Stimulated activated CD4-positive, alpha-beta T cell treated with anti-CD3 and anti-CD28 coated beads, TNF-alpha, amount 100 ng/mL, for 1 hour (primary cell): ENCODE measurements at regions not wholly inside any gene's neighbourhood (a gene's known extent, or its start where the extent isn't known, plus 50 kb on each side); places are given as distances from the start of the nearest gene placed in this dataset.
"Not testable (repeated sequence)": the region's sequence is repeated elsewhere in the genome, so short reads cannot be mapped to it uniquely, and the experiment has no call there.

Experiments used
- DNase-seq, 3 donors: peaks; one replicate each; pipeline ENCODE4 v3.0.0-alpha.2; 2020; ENCODE audit warnings: low read depth in 3 of 3, low spot score in 1 of 3

DNA sequence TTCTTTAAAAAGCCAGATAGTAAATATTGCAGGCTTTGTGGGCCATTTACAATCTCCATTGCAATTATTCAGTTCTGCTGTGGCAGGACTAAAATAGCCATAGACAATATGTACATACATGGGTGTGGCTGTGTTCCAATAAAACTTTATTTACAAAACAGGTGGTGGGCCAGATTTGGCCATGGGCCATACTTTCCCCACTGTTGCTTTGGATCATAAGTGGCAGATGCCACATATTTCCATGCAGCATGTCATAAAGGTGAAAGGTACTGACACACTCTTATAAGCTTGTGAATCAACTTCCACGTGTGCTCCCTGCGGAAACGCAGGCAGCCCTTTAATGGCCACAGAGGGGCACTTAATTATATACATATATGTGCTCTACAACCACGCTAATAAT, 244.4 kb upstream of the FOXN3 start:
- no peak for DNase-seq

DNA sequence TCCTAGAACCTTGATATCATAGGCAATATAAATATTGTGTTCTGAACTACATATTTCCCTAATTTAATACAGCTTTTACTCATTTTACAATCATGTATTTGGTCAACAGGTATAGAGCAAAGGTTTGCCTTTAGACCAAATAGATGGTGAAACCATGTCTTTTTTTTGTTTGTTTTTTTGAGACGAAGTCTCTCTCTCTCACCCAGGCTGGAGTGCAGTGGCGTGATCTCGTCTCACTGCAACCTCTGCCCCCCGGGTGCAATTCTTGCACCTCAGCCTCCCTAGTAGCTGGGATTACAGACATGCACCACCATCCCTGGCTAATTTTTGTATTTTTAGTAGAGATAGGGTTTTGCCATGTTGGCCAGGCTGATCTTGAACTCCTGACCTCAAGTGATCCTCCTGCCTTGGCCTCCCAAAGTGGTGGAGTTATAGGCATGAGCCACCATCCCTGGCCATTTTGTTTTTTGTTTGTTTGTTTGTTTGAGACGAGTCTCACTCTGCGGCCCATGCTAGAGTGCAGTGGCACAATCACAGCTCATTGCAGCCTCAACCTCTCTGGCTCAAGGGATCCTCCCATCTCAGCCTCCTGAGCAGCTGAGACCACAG, 243.7 kb upstream of the FOXN3 start:
- DNase-seq, result not testable (repeated sequence)

DNA sequence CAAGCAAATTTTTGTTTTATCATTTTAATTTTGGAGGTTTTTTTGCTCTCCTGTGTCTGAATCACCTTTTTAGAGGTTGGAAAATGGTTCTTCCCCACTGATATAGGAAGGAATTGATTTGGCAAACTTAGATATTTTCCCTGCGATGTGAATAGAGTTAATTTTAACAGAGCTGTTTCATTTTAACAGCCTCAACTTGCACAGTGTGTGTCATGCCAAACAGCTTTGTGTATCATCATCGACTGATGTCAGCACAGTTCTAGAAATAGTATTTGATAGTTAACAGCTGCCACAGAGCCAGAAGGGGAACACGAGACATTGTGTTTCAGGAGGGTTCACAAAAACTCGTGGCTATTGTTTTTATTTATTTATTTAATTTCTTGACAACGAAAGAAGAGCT, 243.1 kb upstream of the FOXN3 start:
- DNase-seq, result no peak

DNA sequence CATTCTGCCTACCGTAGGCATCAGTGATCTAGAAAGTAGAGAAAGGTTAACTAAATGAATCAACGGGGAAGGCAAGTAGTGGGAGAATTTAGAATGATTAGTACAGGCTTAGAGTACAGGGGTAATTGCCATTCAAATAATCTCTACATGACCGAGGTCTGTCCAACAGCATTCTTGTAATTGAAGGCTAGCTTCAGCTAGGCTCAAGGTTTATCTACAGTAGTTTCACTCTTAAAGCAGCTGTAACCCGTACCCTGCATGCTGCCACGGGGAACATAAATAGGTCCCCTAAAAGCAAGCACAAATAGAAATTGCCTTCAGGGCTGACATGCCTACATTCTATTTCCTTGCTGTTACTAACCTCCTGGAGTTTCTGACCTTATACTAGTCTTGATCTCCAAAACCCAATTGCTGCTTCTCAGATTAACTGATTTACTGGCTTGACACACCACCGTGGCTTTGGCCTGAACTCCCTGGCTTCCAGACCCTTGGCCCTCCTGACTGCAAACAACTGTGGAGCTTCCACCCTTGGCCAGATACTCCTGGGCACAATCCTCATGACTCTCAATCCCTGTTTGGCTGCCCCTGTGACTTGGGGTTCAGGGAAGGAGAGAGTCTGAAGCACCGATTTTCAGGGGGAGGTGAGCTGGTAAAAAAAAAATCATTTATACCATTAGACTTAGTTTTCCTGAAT, 242.1 kb upstream of the FOXN3 start:
- DNase-seq, result no peak

DNA sequence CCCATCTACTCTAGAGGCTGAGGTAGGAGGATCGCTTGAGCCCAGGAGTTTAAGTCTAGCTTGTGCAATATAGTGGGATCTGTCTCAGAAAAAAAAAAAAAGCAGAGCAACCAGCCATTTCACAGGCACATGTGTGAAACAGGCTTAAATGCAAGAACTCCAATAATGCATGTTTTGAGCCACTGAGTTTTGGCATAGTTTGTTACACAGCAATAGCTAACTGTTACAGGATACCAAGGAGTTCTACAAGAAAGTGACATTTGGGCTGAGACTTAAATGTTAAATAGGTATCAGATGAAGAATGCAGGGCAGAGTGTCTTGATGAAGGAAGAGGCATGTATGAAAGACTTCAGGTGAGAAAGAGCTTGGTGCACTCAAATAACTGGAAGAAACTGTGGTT, 240.0 kb upstream of the FOXN3 start:
- no peak for DNase-seq

DNA sequence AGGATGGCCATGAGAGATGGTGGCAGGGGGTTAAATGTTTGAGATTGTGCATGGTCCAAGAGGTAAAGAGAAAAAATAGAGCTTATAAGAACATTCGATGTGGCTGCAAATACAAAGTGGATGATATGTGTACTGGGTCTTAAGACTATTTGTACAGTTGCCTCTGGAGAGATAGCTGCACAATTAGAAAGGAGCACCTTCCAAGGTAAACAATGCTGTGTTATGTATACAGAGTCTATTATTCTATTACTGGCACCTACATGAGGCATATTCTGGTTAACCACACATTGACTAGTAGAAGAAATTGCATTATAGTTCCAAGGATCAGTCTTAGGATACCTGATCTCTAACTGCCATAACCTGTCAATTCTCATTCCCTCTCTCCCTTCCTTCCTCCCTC, 238.0 kb upstream of the FOXN3 start:
- no peak for DNase-seq

DNA sequence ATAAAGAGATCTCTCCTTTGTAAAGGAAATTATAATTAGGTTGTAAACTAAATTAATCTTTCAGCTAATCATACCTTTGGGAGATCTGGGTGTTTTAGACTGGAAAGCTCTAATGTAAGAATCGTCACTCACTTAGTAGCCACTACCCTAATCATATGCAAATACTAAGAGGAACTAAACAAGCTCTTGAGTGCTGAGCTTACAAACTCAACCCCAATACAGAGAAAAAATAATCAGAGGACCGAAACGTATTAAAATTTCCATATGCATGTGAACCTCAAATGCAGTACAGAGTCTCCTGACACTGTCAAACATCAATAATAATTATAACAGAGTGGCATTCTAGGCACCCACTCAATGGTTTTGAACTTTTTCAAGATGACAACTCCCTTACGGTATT, 235.3 kb upstream of the FOXN3 start:
- DNase-seq, result no peak

DNA sequence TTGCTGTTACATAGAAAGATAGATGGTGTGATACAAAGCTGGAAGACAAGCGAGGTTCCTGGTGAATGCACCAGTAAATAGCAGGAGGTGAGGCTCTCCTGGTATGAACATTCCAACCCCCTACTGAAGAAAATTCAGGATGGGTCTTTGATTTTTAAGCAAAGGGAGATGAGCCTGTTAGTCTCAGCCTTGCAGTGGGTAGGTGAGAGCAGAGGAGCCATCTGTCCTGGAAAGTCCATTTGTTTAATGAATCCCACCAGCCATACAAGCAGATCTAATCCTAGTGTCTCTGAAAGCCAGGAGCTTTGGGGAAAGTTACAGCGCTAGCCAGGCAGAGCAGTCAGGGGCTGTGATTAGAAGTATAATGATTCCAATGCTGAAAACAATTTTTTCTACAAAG, 234.8 kb upstream of the FOXN3 start:
- DNase-seq, result no peak

DNA sequence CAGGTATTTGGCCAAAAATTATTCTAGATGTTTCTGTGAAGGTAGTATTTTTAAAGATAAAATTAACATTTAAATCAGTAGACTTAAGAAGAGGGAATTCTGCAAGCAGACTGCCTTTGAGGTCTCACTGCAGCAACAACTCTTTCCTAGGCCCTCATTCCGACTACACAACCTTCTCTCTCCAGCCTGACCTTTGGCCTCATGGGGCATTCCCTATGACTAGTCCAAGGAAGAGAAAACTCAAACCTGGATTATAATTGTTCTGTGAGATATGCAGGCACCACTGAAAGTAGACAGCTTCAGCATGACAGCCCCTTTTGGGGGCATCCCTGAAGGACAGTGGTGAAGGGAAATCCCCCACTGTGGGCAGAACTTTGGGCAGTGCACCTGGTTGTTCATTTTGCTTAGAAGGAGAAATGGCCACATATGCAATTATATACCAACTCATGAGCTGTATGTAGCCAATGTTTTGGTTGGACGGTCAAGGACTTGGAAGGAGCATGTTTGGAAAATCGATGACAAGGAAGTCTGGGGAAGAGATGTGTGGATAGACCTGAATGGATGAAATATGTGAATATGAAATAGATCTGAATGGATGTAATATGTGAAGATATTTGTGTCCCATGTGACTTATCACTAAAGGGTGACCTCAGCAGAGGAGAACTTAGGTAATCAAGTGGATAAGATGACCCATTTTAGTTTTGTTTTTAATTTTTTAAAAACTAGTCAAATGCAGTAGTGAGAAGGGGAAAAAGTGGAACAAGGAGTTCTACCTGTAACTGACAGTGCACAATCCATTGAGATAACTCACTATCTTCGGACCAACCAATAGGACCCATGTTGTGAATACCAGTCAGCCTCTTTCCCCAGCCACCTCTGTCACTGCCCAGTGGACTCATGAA, 233.3 kb upstream of the FOXN3 start:
- DNase-seq, result no peak

DNA sequence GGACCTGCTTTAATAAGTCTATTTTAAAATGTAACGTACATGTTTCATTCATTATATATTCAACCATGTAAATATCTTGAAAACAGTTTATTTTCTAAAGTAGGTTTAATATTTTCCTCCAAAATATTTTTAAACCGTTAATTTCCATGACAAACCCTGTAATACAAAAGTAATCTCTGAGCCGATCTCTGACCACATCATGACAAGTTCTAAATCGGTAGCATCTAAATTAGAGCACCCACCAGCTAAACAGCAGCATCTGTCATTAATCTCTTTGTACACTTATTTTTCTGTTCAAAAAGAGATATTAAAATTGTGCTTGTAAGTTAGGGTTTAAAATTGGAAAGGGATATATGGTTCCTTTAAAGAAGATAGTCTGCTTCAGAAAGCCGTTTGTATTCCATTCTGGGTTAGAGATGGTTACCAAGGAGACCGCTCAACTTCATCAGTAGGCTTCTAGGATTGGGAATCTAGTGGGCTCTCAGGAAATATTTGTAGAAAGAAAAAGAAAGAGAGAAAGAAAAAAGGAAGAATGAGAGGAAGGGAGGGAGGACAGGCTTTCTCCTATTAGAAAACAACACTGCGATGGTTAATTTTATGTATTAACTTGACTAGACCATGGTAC, 232.5 kb upstream of the FOXN3 start:
- DNase-seq, result no peak

DNA sequence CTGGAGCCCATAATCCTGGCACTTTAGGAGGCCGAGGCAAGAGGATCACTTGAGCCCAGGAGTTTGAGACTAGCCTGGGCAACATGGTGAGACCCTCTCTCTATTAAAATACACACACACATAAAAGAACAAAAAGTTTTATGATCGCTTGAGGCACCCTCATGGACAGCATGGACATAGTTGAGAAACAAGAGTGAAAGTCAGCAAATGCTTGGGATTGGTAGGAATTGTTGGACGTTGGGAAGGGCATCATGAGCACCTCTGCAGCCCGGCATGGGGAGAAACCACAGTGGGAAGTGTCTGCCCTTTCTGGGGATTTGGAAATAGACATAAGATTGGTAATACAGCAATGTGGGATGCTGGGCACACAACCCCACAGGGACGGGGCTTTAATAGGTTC, 231.9 kb upstream of the FOXN3 start:
- no peak for DNase-seq

DNA sequence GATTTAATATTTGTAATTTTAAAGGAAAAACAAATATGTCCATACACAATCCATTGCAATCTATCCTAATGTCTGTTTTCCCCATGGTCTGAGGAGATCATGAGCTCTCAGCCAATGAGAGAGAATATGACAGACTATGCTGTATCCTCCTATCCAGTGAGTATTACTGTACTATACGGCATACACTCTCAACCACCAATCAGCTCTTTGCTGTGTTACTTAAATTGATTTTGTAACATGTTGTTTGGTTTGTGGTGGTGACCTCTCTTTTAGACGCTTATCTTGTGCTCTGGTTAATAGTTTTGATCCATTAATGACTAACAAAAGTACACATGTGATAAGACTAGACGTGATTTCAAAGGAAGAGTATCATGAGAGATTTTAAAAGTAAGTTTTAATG, 231.5 kb upstream of the FOXN3 start:
- DNase-seq, result no peak

DNA sequence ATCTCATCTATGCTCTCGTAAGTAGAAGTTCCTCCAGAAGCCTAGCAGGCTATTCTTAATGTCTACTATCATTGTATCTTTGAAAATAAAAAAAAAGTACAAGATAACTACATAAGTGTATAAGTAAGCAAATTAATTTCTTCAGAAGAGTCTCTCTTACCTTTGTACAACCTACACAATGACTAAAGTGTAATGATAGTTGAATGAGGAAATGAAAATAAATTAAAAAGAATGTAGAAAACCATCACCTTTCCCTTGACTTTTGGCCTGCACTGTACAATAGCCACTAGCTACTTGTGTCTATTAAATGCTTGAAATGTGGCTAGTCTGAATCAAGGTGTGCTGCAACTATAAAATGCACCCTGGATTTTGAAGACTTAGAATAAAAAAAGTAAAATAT, 229.9 kb upstream of the FOXN3 start:
- DNase-seq, result no peak

DNA sequence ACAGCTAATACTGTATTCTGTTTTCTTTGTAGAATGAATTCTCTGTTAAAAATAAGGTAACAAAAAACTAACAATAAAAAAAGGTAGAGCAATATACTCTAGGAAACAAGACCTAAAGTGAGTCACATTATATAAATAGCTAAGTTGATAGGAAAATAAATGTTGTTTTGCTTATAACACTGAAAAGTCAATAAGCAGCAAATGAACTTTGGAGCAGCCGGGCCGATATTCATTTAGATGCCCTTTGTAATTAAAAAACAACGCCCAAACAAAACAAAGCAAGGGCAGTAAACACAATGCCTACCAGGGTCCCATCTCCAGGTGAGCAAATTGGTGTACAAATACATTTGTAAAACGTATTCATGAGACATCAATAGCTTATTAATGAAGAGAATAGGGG, 227.6 kb upstream of the FOXN3 start:
- no peak for DNase-seq

DNA sequence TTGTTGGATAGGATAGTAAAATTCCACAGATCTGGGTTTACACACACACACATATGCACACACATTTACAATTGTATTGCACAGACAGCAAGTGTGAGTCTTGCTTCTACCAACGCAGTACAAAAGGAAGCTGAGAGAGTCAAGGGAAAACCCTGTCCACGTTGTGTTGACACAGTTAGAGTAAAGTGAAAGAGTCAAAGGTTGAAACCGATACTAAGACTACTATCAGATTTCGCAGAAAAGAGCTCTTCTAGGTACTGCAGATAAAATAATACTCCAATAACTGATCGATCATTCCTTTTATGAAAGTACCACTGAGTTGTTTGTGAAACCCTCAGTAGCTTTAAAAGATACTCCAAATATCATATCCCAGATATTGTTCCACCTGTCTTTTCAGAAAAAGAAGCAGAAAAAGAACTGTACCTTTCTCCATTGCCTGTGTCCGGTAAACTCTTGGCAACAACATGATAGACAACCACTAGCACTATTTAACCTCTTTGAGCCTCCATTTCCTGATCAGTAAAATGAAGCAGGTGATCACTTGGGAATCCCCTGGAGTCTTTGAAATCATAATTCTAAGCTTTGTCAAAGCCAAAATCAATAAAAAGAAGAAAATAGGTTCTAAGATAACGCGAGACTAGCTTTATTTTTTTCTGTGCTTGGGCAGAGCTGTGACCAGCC, 224.6 kb upstream of the FOXN3 start:
- no peak for DNase-seq

DNA sequence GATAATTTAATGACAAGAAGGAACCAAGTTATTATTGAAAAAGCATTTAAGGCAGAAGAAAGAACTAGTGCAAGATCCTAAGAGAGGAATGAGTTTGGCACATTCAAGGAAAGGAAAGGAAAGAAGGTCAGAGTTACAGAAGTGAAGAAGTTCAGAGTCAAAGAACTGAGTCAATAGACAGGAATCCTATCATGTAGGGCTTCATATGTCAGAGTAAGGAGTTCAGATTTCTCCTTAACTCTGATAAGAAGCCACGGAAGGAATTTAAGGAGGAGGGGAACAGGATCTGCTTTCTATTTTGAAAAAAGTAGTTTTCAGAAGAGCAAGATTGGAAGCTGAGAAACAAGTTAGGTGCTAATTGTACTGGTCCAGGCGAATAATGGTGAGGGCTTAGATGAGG, 223.1 kb upstream of the FOXN3 start:
- no peak for DNase-seq

DNA sequence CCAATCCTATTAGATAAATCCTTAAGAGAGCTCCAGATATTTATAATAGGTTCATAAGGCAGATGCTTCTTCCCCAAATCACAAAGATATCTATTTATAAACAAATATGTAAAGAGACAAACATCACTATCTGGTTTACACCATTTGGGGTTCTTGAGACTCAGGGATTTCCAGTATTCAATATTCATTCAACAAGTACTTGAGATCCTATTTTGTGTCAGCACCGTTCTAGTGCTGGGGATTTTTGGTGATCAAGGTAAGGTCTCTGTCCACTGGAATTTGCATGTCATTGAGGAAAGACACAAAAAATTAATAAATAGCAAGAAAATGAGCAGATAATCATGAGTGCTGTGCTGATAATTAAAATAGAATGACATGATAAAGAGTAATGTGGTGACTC, 222.7 kb upstream of the FOXN3 start:
- DNase-seq, result no peak

DNA sequence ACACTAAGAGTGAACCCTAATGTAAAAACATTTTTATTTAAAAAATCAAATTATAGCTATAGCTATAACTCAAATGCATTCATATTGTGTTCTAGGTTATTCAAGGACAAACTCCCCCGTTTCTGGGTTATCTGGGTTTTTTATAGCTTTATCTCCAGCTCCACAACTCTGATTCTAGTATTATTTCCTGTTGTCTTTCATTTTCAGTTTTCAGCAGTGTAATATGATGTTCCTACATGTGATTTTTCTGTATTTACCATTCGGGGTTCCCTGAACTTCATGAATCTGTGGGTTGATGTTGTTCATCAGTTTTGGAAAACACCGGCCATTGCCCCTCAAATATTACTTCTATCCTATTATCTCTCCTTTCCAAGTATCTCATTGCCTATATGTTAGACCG, 221.9 kb upstream of the FOXN3 start:
- DNase-seq, result no peak

DNA sequence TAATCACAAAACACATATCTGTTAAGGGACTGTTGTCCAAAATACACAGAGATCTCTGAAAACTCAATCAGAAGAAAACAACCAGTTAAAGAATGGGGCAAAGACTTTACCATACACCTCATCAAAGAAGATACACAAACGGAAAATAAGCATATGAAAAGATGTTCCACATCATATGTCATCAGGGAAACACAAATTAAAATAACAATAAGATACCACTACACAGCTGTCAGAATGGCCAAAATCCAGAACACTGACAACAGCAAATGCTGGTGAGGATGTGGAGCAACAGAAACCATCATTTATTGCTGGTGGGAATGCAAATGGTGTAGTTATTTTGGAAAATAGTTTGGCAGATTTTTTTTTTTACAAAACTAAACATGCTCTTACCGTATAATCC, 220.5 kb upstream of the FOXN3 start:
- no peak for DNase-seq

DNA sequence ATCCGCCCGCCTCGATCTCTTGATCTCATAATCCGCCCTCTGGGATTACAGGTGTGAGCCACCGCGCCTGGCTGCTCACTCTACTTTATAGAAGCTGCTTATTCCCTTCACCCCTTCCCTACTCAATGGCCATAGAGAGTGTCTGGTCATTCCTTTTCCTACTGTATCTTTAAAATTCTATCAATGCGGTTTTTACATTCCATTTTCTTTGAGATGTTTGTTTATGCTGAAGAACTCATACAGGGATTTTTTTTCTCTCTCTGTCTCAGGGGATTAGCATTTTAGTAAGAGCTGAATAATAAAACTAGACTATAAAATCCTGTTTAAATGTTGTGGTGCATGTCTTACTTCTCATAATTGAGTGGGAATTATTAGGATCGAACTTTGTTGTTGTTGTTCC, 218.6 kb upstream of the FOXN3 start:
- DNase-seq, result no peak

DNA sequence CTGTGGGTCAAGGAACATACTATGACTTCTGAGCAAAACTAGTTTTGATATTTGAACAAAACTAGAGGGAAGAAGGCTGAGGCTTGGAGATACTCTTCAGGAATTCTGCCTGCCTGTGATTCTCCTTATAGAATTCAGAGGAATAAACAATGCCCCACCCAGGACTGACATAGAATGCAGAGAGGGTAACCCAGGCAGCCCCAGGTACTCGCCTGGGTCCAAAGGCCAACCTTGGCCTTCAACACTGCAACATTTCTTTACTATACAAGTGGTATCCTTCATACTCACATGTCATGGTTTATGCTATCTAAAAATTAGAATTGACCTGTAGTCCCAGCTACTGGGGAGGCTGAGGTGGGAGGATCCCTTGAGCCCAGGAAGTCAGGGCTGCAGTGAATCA, 217.0 kb upstream of the FOXN3 start:
- DNase-seq, result no peak
